Stomach (tissue), 4 donors: ENCODE measurements at regions not wholly inside any gene's neighbourhood (a gene's known extent, or its start where the extent isn't known, plus 50 kb on each side); places are given as distances from the start of the nearest gene placed in this dataset.

Source experiments
- POLR2A ChIP-seq, 4 donors: fragments of 450-650 bp; IDR thresholded peaks; one replicate each; pipeline ENCODE4 v1.6.1; 2016; ENCODE audit warnings: antibody characterized with exemption in 4 of 4, control low read depth in 2 of 4, mild to moderate bottlenecking in 1 of 4, moderate library complexity in 1 of 4
- POLR2AphosphoS5 ChIP-seq, 3 donors: sonication (generic); formaldehyde crosslinking; IDR thresholded peaks; one replicate each; pipeline ENCODE4 v1.6.1; 2016; ENCODE audit warnings: antibody characterized with exemption in 3 of 3

- TF ChIP-seq POLR2A (IDR thresholded peaks at IDR 0.05) (no peak), POLR2AphosphoS5 (IDR thresholded peaks at IDR 0.05) (no peak)
These were observed 577.7 kb upstream of the NOVA1 start for GRCh38 chr14:27175489-27175888.
